Activated CD4-positive, alpha-beta T cell treated with anti-CD3 and anti-CD28 coated beads for 24 hours (primary cell): ENCODE measurements at regions not wholly inside any gene's neighbourhood (a gene's known extent, or its start where the extent isn't known, plus 50 kb on each side); places are given as distances from the start of the nearest gene placed in this dataset.

Source experiments
- DNase-seq, 2 donors: peaks; one replicate each; pipeline ENCODE4 v3.0.0-alpha.2; 2020; ENCODE audit warnings: low read depth in 2 of 2

DNA sequence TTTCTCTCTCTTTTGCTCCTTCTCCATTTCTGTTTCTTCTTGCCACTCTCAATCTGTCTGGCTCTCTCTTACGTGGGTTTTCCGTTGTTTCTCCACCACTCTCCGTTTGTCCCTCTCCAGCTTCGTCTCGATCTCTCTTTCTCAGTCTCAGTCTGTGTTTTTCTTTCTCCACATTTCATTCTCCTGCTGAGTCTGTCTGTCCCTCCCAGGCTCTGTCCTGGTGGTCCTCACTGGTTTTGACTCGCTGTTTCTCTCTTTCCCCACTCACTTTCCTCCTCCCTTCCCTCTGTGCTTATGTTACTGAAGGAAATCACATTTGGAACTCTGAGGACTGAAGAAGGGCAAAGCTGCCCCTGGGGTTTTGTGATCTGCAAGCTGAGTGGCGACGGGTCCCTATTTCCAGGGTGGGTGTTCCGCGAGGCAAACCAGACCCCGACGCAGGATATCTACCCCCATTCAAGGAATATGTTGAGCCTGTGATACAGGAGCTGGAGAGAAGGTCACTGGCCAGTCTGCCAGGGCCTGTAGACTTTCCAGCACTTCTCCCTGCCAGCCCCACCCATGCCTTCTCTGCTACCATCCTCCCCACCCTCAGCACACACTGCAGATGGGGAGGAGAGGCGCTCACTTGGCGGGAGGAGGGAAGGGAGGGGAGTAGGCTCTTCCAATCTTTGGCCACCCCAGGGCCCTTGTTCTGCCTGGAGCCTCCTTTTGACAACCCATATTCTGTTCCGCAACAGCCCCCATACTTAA, 102.7 kb upstream of the MAP1LC3B2 start:
- DNase-seq, result no peak

DNA sequence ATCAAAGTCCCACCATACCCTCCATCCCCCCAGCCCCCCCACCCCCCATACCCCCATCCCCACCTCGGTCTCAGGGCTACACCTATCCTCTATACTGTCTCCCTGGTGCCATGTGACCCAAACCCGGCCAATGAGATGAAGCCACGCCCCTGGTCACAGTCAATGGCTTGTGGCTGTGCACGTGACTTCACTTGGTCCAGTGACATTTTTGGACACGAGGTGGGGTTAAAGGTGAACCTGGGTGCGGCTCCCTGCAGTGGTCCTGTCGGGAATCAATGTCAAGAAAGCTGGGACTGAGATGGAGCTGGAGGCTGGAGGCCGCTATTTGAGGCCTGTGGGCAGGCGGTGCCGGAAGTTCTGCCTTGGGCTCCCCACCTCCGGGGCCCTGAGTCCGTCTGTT, 100.7 kb upstream of the MAP1LC3B2 start:
- DNase-seq, result no peak

DNA sequence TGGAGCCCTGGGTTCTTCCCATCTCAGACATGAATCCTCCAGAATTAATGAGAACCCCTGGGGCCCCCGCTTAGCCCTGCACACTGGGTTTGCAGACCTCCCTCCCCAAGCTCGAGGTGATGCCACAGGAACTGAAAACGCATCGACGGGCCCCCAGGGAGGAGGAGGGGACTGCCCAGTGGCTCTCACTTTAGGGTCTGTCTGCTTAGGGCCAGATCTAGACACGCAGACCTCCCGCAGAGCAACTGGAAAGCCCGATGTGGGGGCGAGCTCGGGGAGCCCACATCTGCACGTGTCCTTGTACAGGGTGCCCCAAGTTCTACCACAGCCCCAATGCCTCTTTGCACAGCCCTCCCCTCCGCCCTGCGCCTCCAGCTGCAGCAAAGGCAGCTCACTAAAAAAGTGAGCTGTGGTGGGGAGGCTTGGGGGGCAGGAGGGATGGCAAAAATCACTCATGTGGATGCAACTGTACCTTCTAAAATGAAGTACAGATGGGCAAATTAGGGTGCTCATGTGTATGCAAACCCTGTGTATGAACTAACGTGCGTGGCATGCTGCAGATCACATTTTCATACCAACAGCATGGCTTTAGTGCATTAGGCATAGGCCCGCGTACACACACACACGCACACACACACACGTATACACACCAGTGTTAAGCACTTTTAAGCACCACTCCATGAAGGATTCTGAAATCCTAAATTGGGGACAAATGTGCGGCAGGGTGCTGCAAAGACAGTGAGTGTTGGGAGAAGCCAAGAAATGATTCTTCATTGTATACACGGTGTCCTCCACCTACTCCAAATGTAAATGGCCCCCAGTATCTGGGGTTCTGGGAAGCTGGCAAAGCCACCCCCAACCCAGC, 99.9 kb upstream of the MAP1LC3B2 start:
- no peak for DNase-seq

DNA sequence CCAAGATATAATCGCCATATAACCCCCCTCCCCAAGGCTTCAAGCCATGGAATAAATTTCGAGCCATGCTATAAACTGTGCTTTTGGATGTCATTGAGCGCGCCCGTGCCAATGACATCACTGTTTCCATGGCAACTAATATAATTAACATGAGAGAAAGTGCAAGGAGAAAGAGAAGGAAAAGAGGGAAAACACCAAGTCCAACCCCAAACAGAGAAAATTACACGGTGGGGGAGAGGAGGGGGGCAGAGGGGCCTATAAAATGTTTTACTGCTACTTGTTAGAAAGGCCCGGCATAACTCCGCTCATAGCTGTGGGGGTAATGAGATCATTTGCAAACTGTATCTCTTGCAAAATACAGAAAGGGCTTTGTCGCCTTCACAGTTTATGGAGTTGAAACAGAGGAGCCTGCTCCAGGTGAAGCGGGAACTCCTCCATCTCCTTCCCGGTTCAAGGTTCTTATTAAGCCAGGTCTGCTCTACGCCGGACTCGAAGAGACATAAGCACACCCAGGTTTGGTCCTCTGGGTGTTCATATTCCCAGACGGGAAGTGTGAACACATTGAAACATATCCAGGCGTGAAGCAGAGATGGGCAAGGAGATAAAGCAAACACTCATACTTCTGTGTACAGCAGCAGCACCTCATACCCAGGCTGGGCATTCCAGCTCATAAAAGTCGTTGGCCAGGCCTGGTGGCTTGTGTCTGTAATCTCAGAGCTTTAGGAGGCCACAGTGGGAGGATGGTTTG, 99.1 kb upstream of the MAP1LC3B2 start:
- no peak for DNase-seq

DNA sequence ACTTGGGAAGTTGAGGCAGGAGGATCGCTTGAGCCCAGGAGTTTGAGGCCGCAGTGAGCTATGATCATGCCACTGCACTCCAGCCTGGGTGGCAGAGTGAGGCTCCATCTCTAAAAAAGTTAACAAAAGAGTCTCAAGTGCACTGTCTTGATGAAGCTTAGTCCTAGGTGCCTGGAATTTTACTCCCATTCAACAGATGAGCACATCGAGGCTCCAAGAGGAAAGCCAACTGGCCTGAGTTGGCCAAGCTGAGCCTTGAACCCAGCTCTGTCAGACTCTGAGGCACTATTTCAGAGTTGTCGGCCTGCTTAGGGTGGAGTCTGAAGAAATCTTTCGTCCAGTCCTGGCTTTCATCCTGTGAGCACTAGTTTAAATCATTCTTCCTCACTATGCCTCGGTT, 98.1 kb upstream of the MAP1LC3B2 start:
- no peak for DNase-seq

DNA sequence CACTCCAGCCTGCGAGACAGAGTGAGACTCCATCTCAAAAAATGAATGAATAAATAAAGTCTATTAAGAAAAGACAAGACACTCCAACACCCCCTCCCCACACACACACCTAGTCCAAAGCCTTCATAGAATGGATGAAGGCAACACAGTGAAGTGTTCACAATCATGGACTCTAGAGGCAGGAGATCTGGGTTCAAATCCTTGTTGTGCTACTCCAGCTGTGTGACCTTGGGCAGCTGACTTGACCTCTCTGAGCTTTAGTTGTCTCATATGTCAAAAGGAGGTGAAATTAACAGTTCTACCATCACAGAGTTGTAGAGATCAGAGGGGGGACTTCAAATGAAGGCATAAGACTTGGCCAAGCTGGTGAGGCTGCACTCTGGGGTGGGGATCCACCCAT, 95.8 kb upstream of the MAP1LC3B2 start:
- no peak for DNase-seq

DNA sequence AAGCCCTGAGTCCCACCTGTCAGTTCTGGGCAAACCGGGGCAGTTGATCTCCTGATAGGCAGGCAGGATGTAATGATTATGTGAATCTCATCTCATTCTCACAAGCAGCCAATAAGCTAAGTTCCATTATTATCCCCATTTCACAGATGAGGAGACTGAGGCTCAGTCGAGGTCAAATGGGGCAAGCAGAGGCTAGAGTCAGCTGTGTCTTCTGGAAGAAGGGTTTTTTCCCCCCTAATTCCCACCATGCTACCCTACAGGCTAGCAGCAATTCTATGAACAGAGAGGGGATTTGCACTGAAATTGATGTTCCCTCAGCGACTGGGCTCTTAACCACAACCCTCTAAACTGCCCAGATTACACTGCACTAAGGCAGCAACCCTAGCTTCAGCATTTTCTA, 93.8 kb upstream of the MAP1LC3B2 start:
- DNase-seq, result no peak

DNA sequence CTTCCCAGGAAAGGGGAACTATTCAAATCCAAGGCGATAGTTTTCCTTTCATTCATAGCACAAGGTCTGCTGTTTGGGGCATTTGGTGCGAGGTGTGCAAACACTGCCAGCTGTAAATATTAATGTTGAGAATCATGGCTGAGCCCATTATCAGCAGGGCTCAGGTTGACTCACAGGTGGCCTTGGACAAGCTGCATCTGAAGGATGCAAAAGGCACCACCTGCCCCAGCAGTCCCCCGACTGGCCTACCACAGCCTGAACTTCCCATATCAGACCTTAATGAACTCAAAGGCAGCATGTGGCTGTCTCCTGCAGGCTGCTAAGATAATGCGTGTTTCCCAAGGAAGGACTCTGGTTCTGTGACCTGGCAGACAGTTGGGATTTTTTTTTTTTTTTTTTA, 93.3 kb upstream of the MAP1LC3B2 start:
- no peak for DNase-seq

DNA sequence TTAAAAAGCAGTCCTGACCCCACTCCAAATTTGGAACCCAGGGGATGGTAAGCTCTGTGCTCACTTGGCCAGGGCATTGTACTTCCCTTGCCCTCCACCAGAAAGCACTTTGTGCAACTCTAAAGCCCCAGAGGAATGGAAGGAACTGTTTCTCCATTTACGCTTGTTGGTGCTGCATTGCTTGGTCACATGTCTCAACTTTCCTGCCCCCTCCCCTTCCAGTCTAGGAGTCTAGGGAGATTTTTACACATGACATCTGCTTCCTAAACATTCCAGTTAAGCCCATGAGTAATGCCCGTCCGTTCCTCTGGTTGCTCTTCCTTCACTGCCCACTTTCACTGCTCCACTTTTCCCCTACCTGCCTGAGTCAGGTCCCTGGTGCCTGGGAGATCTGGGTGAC, 92.6 kb upstream of the MAP1LC3B2 start:
- DNase-seq, result no peak

DNA sequence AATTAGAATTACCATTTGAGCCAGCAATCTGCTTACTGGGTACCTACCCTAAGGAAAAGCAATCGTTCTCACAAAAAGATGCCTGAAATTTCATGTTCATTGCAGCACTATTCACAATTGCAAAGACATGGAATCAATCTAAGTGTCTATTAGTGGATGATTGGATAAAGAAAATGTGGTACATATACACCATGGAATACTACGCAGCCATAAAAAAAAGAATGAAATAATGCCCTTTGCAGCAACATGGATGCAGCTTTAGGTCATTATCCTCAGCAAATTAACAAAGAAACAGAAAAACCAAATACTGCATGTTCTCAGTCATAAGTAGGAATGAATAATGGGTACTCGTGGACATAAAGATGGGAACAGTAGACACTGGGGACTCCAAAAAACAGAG, 89.8 kb upstream of the MAP1LC3B2 start:
- DNase-seq, result no peak

DNA sequence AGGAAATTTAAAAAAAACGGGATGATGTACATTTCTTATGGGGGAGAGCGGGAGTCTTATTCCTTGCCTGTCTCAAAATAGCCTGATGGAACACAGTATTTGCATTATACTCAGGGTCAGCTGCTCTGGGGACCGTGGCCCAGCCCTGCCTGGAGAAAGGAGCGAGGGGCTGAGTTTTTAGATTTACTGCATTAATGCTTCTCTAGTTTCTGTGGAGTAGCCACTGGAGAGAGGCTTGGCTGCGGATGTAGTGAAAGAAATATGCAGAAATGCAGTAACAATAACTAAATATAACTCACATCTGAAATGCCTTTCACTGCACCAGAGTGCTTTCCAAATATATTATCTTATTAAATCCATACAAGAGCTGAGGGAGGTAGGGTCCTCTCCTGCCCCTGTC, 87.6 kb upstream of the MAP1LC3B2 start:
- no peak for DNase-seq

DNA sequence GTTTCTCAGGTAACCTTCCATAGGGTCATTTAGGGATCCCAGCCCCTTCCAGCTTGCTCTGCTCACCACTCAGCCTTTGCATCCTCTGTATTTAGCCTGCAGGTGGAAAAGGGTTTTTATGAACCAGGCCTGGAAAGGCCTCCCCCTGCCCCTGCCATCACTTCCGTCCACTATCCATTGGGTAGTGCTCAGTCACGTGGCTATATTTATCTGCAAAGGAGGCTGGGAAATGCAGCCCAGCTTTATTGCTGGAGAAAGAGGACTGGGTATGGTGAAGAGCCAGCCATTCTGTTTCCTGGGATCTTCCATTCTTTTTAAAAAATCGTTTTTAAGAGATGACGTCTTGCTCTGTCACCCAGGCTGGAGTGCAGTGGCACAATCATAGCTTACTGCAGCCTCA, 87.0 kb upstream of the MAP1LC3B2 start:
- no peak for DNase-seq

DNA sequence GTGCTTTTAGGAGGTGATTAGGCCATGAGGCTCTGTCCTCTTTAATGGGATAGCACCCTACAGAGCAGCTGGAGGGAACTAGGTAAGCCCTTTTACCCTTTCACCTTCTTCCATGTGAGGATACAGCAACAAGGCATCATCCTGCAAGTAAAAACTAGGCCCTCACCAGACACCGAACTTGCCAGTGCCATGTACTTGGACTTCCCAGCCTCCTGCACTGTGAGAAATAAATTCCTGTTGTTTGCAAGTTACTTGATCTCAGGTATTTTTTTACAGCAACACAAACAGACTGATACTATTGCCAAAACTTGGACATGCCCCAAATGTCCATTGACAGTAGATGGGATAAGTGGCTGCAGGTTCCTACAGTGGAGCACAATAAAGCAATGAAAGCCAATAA, 85.8 kb upstream of the MAP1LC3B2 start:
- DNase-seq, result no peak

DNA sequence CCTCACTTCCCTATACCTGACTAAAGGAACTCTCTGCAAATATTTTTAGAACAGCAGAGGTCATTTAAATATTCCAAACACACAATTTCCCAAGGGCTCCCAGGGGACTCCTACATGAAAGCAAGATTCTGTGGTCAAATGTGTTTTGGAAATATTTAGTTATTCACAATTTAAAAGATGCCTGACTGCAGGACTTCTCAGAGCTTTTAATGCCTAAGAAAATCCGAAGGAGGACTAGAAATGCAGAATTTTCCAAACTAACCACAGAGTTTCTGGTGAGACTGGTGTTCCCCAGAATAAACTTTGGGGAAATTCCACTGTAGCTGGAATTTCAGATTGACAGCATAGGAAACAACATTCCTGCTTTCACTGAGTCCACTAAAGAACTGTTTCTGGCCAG, 84.8 kb upstream of the MAP1LC3B2 start:
- DNase-seq, result no peak

DNA sequence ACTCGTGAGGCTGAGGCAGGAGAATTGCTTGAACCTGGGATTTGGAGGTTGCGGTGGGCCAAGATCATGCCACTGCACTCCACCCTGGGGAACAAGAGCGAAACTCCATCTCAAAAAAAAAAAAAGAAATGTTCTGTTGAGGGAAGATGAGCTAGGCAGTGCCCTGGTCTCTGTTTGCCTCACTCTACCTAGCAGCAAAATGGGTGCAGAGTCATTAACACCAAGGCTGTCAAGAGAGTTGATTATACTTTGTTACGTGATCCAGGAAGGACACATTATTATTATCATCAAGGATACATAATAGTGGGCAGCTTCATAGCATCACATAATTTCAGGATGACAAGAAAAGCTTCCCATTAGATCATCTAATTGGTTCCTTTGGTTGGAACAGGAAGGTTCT, 84.3 kb upstream of the MAP1LC3B2 start:
- no peak for DNase-seq

DNA sequence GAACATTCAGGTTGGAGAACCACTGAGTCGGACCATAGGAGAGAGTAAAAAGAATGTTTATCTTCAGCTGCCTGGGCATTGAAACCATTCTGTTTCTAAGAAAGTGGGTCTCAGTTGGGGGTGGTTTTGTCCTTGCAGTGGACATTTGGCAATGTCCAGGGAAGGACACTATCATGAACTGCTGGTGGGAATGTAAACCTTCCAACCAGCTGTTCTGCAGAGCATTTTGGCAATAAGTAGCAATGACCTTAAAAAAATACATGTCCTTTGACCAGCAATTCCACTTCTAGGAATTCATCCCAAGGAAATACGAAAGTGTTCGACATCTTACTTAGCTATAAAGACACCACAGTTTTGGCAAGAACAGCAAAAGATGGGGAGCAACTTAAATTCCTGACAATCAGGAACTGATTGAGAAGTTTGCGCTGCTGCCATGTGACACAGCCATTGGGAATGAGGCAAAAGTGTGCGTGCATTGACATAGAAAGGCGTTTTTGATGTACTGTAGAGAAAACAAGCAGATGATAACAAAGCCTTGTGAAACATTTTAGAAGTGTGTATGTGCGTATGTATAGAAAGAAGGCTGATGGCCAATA, 82.9 kb upstream of the MAP1LC3B2 start:
- no peak for DNase-seq

DNA sequence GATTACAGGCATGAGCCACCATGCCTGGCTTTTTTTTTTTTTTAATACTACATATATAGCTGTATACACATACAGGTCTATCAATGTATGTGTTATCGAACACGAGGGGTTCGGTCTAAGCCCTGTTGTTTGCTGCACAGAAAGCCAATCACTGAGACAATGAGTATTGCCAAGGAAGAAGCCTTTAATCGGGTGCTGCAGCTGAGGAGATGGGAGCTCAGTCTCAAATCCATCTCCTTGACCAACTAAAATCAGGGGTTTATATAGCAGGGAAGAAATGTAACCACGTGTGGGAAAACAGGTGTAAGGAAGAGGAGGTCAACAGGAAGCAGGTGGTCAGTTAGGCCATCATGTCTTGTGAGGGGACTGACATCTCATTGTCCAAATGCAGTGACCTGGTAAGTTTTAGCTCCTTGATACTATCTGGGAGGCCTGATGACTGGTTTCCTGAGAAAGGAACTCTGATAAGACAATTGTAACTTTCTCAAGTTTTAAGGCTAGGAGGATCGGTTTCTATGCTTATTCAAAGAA, 80.9 kb upstream of the MAP1LC3B2 start:
- no peak for DNase-seq

DNA sequence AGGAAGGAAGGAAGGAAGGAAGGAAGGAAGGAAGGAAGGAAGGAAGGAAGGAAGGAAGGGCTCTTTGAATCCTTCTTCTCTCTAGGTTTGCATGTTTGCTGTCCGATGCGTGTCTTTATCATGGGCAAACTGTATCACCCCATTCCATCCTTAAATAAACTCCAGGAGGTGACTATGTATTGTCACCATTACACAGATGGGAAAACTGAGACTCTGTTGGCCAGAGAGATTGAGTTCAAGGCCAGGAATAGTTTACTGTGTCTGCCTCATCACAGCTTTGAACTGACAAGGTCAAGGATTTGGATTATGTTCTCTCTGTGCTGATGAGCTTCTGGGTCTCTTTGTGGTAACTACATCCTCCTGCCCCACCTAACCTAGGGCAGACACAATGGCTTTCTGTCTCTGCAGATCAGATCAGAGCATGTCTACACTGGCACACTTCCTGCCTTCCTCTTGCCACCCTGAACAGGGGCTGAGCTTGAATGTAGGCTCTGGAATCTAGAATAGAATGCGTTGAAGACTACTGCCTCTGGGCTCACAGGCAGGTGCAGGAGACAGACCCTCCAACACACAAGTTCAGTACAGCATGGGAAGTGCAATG, 78.9 kb upstream of the MAP1LC3B2 start:
- no peak for DNase-seq

DNA sequence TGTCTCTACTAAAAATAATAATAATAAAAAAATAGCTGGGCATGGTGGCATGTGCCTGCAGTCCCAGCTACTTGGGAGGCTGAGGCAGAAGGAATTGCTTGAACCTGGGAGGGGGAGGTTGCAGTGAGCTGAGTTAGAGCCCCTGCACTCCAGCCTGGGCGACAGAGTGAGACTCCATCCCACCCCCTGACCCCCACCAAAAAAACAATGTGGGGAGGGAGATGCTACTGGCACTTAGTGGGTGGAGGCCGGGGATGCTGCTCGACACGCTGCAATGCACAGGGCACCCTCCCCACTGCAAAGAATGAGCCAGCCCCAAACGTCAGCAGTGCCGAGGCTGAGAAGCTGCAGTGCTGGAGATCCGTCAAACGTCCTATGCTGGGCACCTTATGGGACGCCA, 77.5 kb upstream of the MAP1LC3B2 start:
- no peak for DNase-seq

DNA sequence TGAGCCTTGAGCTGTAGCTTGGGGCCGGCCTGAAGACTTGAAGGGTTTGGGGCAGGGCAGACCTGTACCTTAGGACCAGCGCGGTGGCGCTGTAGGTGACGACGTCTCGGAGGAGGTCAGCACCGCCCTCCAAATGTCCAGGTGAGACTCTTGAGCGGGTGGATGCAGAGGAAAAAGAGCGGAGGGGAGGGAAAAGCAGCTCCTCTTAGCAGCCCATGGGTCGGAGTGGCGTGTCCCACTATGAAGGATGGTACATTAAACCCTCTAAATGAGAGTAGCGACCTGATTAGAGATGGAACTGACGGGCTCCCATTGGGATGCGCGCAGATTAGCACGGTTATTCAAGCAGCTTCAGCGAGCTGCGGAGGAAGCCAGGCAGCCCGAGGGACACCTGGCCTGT, 77.0 kb upstream of the MAP1LC3B2 start:
- DNase-seq, result no peak

DNA sequence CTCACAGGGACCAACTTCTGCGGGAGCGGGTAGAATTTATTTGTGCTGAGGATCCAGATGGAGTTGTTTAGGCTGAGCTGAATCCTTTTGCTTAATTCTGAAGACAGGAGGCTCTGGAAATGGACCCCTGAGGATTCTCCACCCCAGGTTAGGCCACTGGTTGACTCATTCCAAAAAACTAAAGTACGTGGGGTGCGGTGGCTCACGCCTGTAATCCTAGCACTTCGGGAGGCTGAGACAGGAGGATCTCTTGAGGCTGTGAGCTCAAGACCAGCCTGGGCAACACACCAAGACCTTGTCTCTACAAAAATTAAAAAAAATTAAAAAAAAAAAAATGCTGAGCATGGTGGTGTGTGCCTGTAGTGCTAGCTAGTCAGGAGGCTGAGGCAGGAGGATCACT, 76.3 kb upstream of the MAP1LC3B2 start:
- DNase-seq, result no peak
